K562 (cell line): ENCODE measurements at regions not wholly inside any gene's neighbourhood (a gene's known extent, or its start where the extent isn't known, plus 50 kb on each side); places are given as distances from the start of the nearest gene placed in this dataset.

ENCODE experiments used
- ATAC-seq: fragments of 200-7000 bp; cut with Tn5 transposase; 3 replicates; pipeline ENCODE4 v1.9.1; 2020; ENCODE audit warnings: moderate library complexity
- BruUV-seq: library from RNA; stranded (reverse); fragments of 400-500 nt; replicated peaks from 2 replicates; lab custom pipeline; 2021; lab: Mats Ljungman, UMichigan
- CTCF ChIA-PET: fragments of 300-600 bp; formaldehyde crosslinking; extraction: SDS; loops from one replicate; lab custom pipeline; 2021; ENCODE audit warnings: low intra/inter-chr PET ratio; lab: Yijun Ruan, JAX
- POLR2A ChIA-PET: fragments of 300-600, 350-650 bp; sonication (Branson Sonifier 250); formaldehyde crosslinking; extraction: SDS; loops from one replicate; lab custom pipeline; 2021; ENCODE audit warnings: antibody characterized with exemption, inconsistent platforms; lab: Yijun Ruan, JAX
- DNase-seq, 4 experiments: peaks; one replicate each; pipeline versions ENCODE4 v3.0.0 to v3.0.0-alpha.2; 2011 to 2018; ENCODE audit warnings: low spot score in 3 of 4, mixed read lengths in 3 of 4; ENCODE audit errors: extremely low read depth in 1 of 4
- FAIRE-seq: peaks from 2 replicates; lab custom pipeline; 2011; peaks lifted over from hg19 to GRCh38; lab: Jason Lieb, UNC
- H2AFZ ChIP-seq: 2 replicates; pipeline ENCODE4 v1.6.0; 2011; ENCODE audit warnings: low read depth, low read length, control low read depth, inconsistent platforms
- H3K27ac ChIP-seq: fragments of 200-600 bp; 3 replicates; pipeline ENCODE4 v1.8.0; 2011; ENCODE audit warnings: low read depth, mild to moderate bottlenecking, control low read depth, inconsistent platforms, low read length, moderate library complexity, mixed read lengths; ENCODE audit errors: extremely low read depth
- H3K27me3 ChIP-seq, 2 experiments: fragments of 300-600 bp in 1 of 2; 2 replicates in 1 of 2; 3 replicates in 1 of 2; pipeline versions ENCODE4 v1.6.0 to v1.8.0; 2011; ENCODE audit warnings: inconsistent platforms in 2 of 2, low read length in 2 of 2, mild to moderate bottlenecking in 1 of 2, mixed read lengths in 1 of 2, moderate library complexity in 1 of 2; ENCODE audit not compliant: control insufficient read depth in 2 of 2, insufficient read depth in 2 of 2
- H3K36me3 ChIP-seq: fragments of 300-600 bp; 3 replicates; pipeline ENCODE4 v1.8.0; 2011; ENCODE audit warnings: mild to moderate bottlenecking, low read length, inconsistent platforms; ENCODE audit not compliant: control insufficient read depth, insufficient read depth
- H3K4me1 ChIP-seq, 2 experiments: fragments of 200-600 bp in 1 of 2; replicated peaks in 1 of 2; 2 replicates in 1 of 2; 3 replicates in 1 of 2; pipeline versions ENCODE4 v1.5.1 to v1.8.0; 2011; ENCODE audit warnings: inconsistent platforms in 2 of 2, low read length in 2 of 2, mild to moderate bottlenecking in 1 of 2, mixed read lengths in 1 of 2, moderate library complexity in 1 of 2; ENCODE audit not compliant: control insufficient read depth in 2 of 2, insufficient read depth in 2 of 2
- H3K4me2 ChIP-seq: 2 replicates; pipeline ENCODE4 v1.6.1; 2011; ENCODE audit warnings: low read length, control low read depth, inconsistent platforms, mixed read lengths; ENCODE audit not compliant: insufficient read depth
- H3K4me3 ChIP-seq: fragments of 200-600 bp; sonication (generic), shearing (Covaris generic); 2 replicates; pipeline ENCODE4 v1.5.1; 2016; ENCODE audit warnings: control low read depth, inconsistent platforms
- H3K79me2 ChIP-seq: fragments of 200-600 bp; 3 replicates; pipeline ENCODE4 v1.8.0; 2011; ENCODE audit warnings: low read length, inconsistent platforms; ENCODE audit not compliant: control insufficient read depth, insufficient read depth
- H3K9ac ChIP-seq, 2 experiments: 2 replicates each; pipeline versions ENCODE4 v1.6.0 to v1.6.1; 2011; ENCODE audit warnings: low read depth in 2 of 2, low read length in 2 of 2, control low read depth in 1 of 2, inconsistent platforms in 1 of 2, mild to moderate bottlenecking in 1 of 2, mixed read lengths in 1 of 2; ENCODE audit not compliant: insufficient read depth in 1 of 2
- H3K9me1 ChIP-seq: one replicate; pipeline ENCODE4 v1.6.0; 2011; ENCODE audit warnings: inconsistent platforms, mild to moderate bottlenecking, low read length, moderate library complexity; ENCODE audit not compliant: control insufficient read depth, insufficient read depth
- H3K9me3 ChIP-seq: replicated peaks from 2 replicates; pipeline ENCODE4 v1.5.1; 2011; ENCODE audit warnings: low read depth, low read length, inconsistent platforms; ENCODE audit not compliant: control insufficient read depth, insufficient read depth
- H4K20me1 ChIP-seq: replicated peaks from 2 replicates; pipeline ENCODE4 v1.6.1; 2011; ENCODE audit warnings: low read length, inconsistent platforms, mixed read lengths; ENCODE audit not compliant: control insufficient read depth, insufficient read depth
- BDP1 ChIP-seq: IDR thresholded peaks from 3 replicates; pipeline ENCODE4 v1.6.1; 2011; ENCODE audit not compliant: insufficient read length, insufficient read depth
- ELF1 ChIP-seq: fragments of 200-800 bp; sonication (Bioruptor generic); IDR thresholded peaks from 2 replicates; pipeline ENCODE4 v1.6.1; 2016; ENCODE audit warnings: missing genetic modification characterization, missing compliant biosample characterization
- FOXM1 ChIP-seq, 2 experiments: fragments of 450-650 bp in 1 of 2; sonication (generic) in 1 of 2; formaldehyde crosslinking in 1 of 2; IDR thresholded peaks; 2 replicates each; pipeline versions ENCODE4 v1.6.1 to v1.9.0; 2017 to 2022; ENCODE audit warnings: low read depth in 2 of 2, mild to moderate bottlenecking in 2 of 2, missing genetic modification reagents in 1 of 2, moderate library complexity in 1 of 2
- GABPA ChIP-seq: fragments of 200-800 bp; sonication (Bioruptor generic); conservative IDR thresholded peaks from 2 replicates; pipeline ENCODE4 v1.6.1; 2016; ENCODE audit warnings: low read depth, missing genetic modification characterization, missing compliant biosample characterization
- KDM5B ChIP-seq: fragments of 200-600 bp; sonication (generic); IDR thresholded peaks from 2 replicates; pipeline ENCODE4 v1.6.1; 2012; ENCODE audit warnings: low read depth, mild to moderate bottlenecking, moderate library complexity, low read length, control low read depth, inconsistent platforms; ENCODE audit not compliant: insufficient replicate concordance
- L3MBTL2 ChIP-seq: fragments of 450-650 bp; IDR thresholded peaks from 2 replicates; pipeline ENCODE4 v1.6.1; 2016; ENCODE audit warnings: mild to moderate bottlenecking, moderate library complexity
- MAFF ChIP-seq: IDR thresholded peaks from 2 replicates; pipeline ENCODE4 v1.6.1; 2012; ENCODE audit warnings: low read length, improper control_type of control experiment
- NR2C1 ChIP-seq, 2 experiments: fragments of 450-650 bp; IDR thresholded peaks; 2 replicates each; pipeline ENCODE4 v1.6.1; 2017; ENCODE audit warnings: mild to moderate bottlenecking in 2 of 2, antibody characterized with exemption in 1 of 2, inconsistent platforms in 1 of 2, missing compliant biosample characterization in 1 of 2, missing genetic modification characterization in 1 of 2
- PHF20 ChIP-seq: fragments of 450-650 bp; IDR thresholded peaks from 2 replicates; pipeline ENCODE4 v1.6.1; 2018; ENCODE audit not compliant: partially characterized antibody
- POLR3G ChIP-seq: IDR thresholded peaks from 2 replicates; pipeline ENCODE4 v1.6.1; 2011; ENCODE audit not compliant: insufficient read length, insufficient replicate concordance; ENCODE audit errors: extremely low read depth
- SNRNP70 ChIP-seq: fragments of 200-400 bp; formaldehyde crosslinking; optimal IDR thresholded peaks from 2 replicates; pipeline ENCODE3; 2017; ENCODE audit warnings: low read depth, low read length
- SRF ChIP-seq, 2 experiments: fragments of 250-450, 450-650 bp in 1 of 2; sonication (Bioruptor Pico) in 1 of 2; sonication (generic) in 1 of 2; formaldehyde crosslinking; IDR thresholded peaks; 2 replicates each; pipeline versions ENCODE4 v1.5.0 to v1.5.1; 2020 to 2022; ENCODE audit warnings: mild to moderate bottlenecking in 1 of 2, missing genetic modification reagents in 1 of 2
- TAF9B ChIP-seq: fragments of 450-650 bp; IDR thresholded peaks from 2 replicates; pipeline ENCODE4 v1.6.1; 2018; ENCODE audit warnings: mild to moderate bottlenecking; ENCODE audit not compliant: partially characterized antibody
- ZNF311 ChIP-seq: fragments of 250-450 bp; sonication (Bioruptor Pico); IDR thresholded peaks from 2 replicates; pipeline ENCODE4 v1.4.0; 2020; ENCODE audit warnings: mild to moderate bottlenecking, moderate library complexity
- WGBS: fragments of 100-300 bp; shearing (Covaris generic); methylation state at CpG from one replicate; pipeline ENCODE4 v1.1.6; 2016; ENCODE audit warnings: low coverage, mixed read lengths; ENCODE audit not compliant: insufficient coverage; ENCODE audit errors: missing lambda C conversion rate; 5-methylcytosine and 5-hydroxymethylcytosine counted together
- in situ Hi-C: fragments of 300-500 bp; cut with MboI; formaldehyde crosslinking; loops from 4 replicates; pipeline ENCODE4 v1.15.0; 2018; ENCODE audit warnings: inconsistent platforms, mixed read lengths
- intact Hi-C: fragments of 100-400 bp; cut with micrococcal nuclease; formaldehyde crosslinking; loops from 2 replicates; pipeline ENCODE4 v1.14.2; 2022
- TF ChIP-seq, protein P1 (sequence below): fragments of 200-800 bp; sonication (Bioruptor generic); IDR thresholded peaks from 2 replicates; pipeline ENCODE4 v1.6.1; 2017; ENCODE audit warnings: missing genetic modification characterization, missing compliant biosample characterization
- TF ChIP-seq, protein P2 (sequence below): fragments of 450-650 bp; formaldehyde crosslinking; IDR thresholded peaks from 2 replicates; pipeline ENCODE4 v1.4.0; 2020; ENCODE audit warnings: mild to moderate bottlenecking
- TF ChIP-seq, protein P3 (sequence below): sonication (generic); formaldehyde crosslinking; IDR thresholded peaks from 2 replicates; pipeline ENCODE4 v1.8.0; 2022; ENCODE audit warnings: missing genetic modification reagents, mild to moderate bottlenecking, moderate library complexity, borderline replicate concordance

DNA sequence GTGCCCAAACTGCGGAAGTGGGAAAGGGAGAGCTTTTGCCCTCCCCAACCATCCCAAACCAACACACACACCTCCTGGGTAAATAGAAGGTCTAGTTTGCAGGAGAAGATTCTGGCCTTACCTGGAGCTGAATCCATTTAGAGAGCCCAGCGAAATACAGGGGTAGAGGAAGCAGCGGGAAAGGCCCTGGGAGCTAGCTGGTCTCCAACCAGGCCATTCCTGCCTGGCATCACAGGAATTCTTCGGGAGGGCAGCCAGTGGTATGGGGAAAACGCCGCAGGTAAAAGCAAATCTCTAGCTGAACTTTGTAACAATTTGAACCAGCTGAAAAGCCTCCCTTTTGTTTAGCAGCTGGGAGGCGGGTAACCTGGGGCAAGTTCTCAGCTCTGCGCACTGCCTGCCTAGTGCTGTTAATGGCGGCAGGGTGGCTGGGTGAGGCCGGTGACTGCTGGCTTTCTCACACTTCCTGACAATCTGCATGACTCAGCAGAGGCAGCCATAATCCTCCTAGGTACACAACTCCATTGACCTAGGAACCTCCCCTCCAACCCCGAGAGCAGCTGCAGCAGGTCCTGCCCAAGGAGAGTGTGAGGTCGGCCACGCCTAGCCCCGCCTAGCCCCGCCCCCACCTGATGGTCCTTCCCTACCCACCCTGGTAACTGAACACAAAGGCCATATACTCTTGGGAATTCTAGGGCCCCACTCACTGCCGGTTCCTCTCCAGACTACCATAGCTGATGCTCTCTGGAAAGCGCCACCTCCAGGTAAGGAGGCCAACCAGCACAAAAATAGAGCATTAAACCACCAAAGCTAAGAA, 483.8 kb upstream of the REG3G start:
- Histone ChIP-seq H3K9ac (peak overlapping the region; percentile 87 to 90; a peak in 3 of 4 replicates), H3K4me1 (no peaks in the 10 kb centered on the region), H3K27ac (peak overlapping the region; percentile 96), H3K9me3 (no peaks in the 10 kb centered on the region), H4K20me1 (no peaks in the 10 kb centered on the region), H3K4me3 (peak overlapping the region; percentile 62), H2AFZ (peak overlapping the region; percentile 89), H3K27me3 (no peaks in the 10 kb centered on the region), H3K36me3 (no peaks in the 10 kb centered on the region), H3K4me2 (peak overlapping the region; percentile 81), H3K79me2 (peaks cover 47% of the 10 kb centered on the region), H3K9me1 (no peaks in the 10 kb centered on the region)
- in situ Hi-C loops (no loop called here), intact Hi-C loops (no loop called here)
- BruUV-seq: TSS peak; percentile 63
- CTCF ChIA-PET: no interaction called here
- DNase-seq (peak; percentile 54 to 90 (median 66)), ATAC-seq (peak; percentile 87), FAIRE-seq (peak; percentile 90)
- WGBS: under 1% methylated on average over 17 of the region's 17 CpGs
- POLR2A ChIA-PET: interaction anchor here (0.5 to 1.5 kb wide), 5 partner anchors 9 to 172 kb away, joined by 3 to 6 read pairs (median 3); no protein-coding TSS in a partner anchor
- TF ChIP-seq NR2C1 (IDR thresholded peaks at IDR 0.05) (0 out of 2 replicates have a peak, but pooled peaks have one; percentile 38), NR2C1 (tag; IDR thresholded peaks at IDR 0.05) (no peak), MAFF (peak; percentile 74), SNRNP70 (no peak), BDP1 (no peak), GABPA (tag) (peak; percentile 47; the same call in 1 of the 2 replicates), ELF1 (tag) (peak; percentile 67), POLR3G (no peak), FOXM1 (IDR thresholded peaks at IDR 0.05; ENCODE audit: low read depth) (no peak), FOXM1 (CRISPR knock-in tag; IDR thresholded peaks at IDR 0.05; ENCODE audit: low read depth) (no peak), TAF9B (peak; percentile 69), SRF (CRISPR knock-in tag; IDR thresholded peaks at IDR 0.05) (peak in 1 of 2 experiments; percentile 53; a peak in 2 of 4 replicates), L3MBTL2 (peak; percentile 26; the same call in 1 of the 2 replicates), ZNF311 (CRISPR knock-in tag) (no peak), PHF20 (peak; percentile 23), KDM5B (peak; percentile 46)
- TF ChIP-seq, protein P1, sequence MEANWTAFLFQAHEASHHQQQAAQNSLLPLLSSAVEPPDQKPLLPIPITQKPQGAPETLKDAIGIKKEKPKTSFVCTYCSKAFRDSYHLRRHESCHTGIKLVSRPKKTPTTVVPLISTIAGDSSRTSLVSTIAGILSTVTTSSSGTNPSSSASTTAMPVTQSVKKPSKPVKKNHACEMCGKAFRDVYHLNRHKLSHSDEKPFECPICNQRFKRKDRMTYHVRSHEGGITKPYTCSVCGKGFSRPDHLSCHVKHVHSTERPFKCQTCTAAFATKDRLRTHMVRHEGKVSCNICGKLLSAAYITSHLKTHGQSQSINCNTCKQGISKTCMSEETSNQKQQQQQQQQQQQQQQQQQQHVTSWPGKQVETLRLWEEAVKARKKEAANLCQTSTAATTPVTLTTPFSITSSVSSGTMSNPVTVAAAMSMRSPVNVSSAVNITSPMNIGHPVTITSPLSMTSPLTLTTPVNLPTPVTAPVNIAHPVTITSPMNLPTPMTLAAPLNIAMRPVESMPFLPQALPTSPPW (CRISPR knock-in tag): peak; percentile 34; the same call in 1 of the 2 replicates
- TF ChIP-seq, protein P2, sequence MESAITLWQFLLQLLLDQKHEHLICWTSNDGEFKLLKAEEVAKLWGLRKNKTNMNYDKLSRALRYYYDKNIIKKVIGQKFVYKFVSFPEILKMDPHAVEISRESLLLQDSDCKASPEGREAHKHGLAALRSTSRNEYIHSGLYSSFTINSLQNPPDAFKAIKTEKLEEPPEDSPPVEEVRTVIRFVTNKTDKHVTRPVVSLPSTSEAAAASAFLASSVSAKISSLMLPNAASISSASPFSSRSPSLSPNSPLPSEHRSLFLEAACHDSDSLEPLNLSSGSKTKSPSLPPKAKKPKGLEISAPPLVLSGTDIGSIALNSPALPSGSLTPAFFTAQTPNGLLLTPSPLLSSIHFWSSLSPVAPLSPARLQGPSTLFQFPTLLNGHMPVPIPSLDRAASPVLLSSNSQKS: no peak
- TF ChIP-seq, protein P3, sequence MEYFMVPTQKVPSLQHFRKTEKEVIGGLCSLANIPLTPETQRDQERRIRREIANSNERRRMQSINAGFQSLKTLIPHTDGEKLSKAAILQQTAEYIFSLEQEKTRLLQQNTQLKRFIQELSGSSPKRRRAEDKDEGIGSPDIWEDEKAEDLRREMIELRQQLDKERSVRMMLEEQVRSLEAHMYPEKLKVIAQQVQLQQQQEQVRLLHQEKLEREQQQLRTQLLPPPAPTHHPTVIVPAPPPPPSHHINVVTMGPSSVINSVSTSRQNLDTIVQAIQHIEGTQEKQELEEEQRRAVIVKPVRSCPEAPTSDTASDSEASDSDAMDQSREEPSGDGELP (CRISPR knock-in tag): peak; percentile 53; the same call in 1 of the 2 replicates
